ENCODE measurements at regions not wholly inside any gene's neighbourhood (a gene's known extent, or its start where the extent isn't known, plus 50 kb on each side); places are given as distances from the start of the nearest gene placed in this dataset.

- Histone ChIP-seq H3K27me3 (replicated peaks) (no peaks in the 10 kb centered on the region), H3K27ac (no peak overlapping the region), H3K36me3 (replicated peaks) (no peaks in the 10 kb centered on the region), H3K4me3 (ENCODE audit: low read depth, low read length) (no peak overlapping the region)
- in situ Hi-C loops (cut with HindIII; ENCODE audit: low pct_ligation_motif_present, low sequenced_read_pairs), result no loop called here
- DNase-seq, result peak; percentile 54
- TF ChIP-seq, protein P1, sequence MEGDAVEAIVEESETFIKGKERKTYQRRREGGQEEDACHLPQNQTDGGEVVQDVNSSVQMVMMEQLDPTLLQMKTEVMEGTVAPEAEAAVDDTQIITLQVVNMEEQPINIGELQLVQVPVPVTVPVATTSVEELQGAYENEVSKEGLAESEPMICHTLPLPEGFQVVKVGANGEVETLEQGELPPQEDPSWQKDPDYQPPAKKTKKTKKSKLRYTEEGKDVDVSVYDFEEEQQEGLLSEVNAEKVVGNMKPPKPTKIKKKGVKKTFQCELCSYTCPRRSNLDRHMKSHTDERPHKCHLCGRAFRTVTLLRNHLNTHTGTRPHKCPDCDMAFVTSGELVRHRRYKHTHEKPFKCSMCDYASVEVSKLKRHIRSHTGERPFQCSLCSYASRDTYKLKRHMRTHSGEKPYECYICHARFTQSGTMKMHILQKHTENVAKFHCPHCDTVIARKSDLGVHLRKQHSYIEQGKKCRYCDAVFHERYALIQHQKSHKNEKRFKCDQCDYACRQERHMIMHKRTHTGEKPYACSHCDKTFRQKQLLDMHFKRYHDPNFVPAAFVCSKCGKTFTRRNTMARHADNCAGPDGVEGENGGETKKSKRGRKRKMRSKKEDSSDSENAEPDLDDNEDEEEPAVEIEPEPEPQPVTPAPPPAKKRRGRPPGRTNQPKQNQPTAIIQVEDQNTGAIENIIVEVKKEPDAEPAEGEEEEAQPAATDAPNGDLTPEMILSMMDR (IDR thresholded peaks at IDR 0.05; ENCODE audit: low read depth, low read length, missing control alignments), result no peak
Measured at GRCh38 chr12:81811061-81811777, 52.1 kb upstream of the PPFIA2 start.

- peak; percentile 9 for DNase-seq
- in situ Hi-C loops (cut with HindIII; ENCODE audit: low pct_ligation_motif_present, low sequenced_read_pairs), result no loop called here
- H3K4me3 ChIP-seq (ENCODE audit: low read depth, low read length), result no peak overlapping the region
- TF ChIP-seq, protein P1 (IDR thresholded peaks at IDR 0.05; ENCODE audit: low read depth, low read length, missing control alignments), result no peak
- H3K36me3 ChIP-seq (replicated peaks), result no peaks in the 10 kb centered on the region
- no peaks in the 10 kb centered on the region for H3K27me3 ChIP-seq (replicated peaks)
- H3K27ac ChIP-seq, result peak overlapping the region; percentile 32
Measured at GRCh38 chr12:81809829-81810595, 50.9 kb upstream of the PPFIA2 start.

GRCh38 chr12:81809113-81809777 is 50.1 kb upstream of the PPFIA2 start:
- no peak overlapping the region for H3K27ac ChIP-seq
- in situ Hi-C loops (cut with HindIII; ENCODE audit: low pct_ligation_motif_present, low sequenced_read_pairs), result no loop called here
- H3K36me3 ChIP-seq (replicated peaks), result no peaks in the 10 kb centered on the region
- no peak for DNase-seq
- no peak overlapping the region for H3K4me3 ChIP-seq (ENCODE audit: low read depth, low read length)
- TF ChIP-seq, protein P1 (IDR thresholded peaks at IDR 0.05; ENCODE audit: low read depth, low read length, missing control alignments), result no peak
- H3K27me3 ChIP-seq (replicated peaks), result no peaks in the 10 kb centered on the region
